GM18511 (cell line): ENCODE measurements at regions not wholly inside any gene's neighbourhood (a gene's known extent, or its start where the extent isn't known, plus 50 kb on each side); places are given as distances from the start of the nearest gene placed in this dataset.
"Not testable (repeated sequence)": the region's sequence is repeated elsewhere in the genome, so short reads cannot be mapped to it uniquely, and the experiment has no call there.

Experiments
- ATAC-seq: cut with Tn5 transposase; IDR thresholded peaks from one replicate; pipeline ENCODE4 v1.9.1; 2021; ENCODE audit warnings: mild to moderate bottlenecking, moderate library complexity; ENCODE audit not compliant: unreplicated experiment

GRCh38 chr7:97234494-97234893 lies 117.0 kb downstream of the SDHAF3 start:
- ATAC-seq, result not testable (repeated sequence)

- ATAC-seq, result no peak
Observed at GRCh38 chr7:97246317-97246716, 128.8 kb downstream of the SDHAF3 start.

- ATAC-seq, result not testable (repeated sequence)
Observed at GRCh38 chr7:97258187-97258586, 140.7 kb downstream of the SDHAF3 start.

- no peak for ATAC-seq
Observed at GRCh38 chr7:97269741-97270140, 152.2 kb downstream of the SDHAF3 start.

GRCh38 chr7:97270280-97270679 lies 152.8 kb downstream of the SDHAF3 start:
- ATAC-seq, result no peak

GRCh38 chr7:97271619-97272018 lies 154.1 kb downstream of the SDHAF3 start:
- no peak for ATAC-seq

GRCh38 chr7:97272237-97272975 lies 154.9 kb downstream of the SDHAF3 start:
- peak; percentile 97 for ATAC-seq

GRCh38 chr7:97275475-97275874 lies 158.0 kb downstream of the SDHAF3 start:
- ATAC-seq, result no peak

- no peak for ATAC-seq
Observed at GRCh38 chr7:97280950-97281349, 163.5 kb downstream of the SDHAF3 start.

GRCh38 chr7:97285348-97285747 lies 167.8 kb downstream of the SDHAF3 start:
- ATAC-seq, result no peak

- no peak for ATAC-seq
Observed at GRCh38 chr7:97293031-97293430, 175.5 kb downstream of the SDHAF3 start.

GRCh38 chr7:97298561-97298960 lies 181.1 kb downstream of the SDHAF3 start:
- no peak for ATAC-seq

GRCh38 chr7:97305589-97305988 lies 188.1 kb downstream of the SDHAF3 start:
- no peak for ATAC-seq

- no peak for ATAC-seq
Observed at GRCh38 chr7:97307521-97308108, 190.1 kb downstream of the SDHAF3 start.

- no peak for ATAC-seq
Observed at GRCh38 chr7:97313900-97314299, 196.4 kb downstream of the SDHAF3 start.

- ATAC-seq, result no peak
Observed at GRCh38 chr7:97317575-97317974, 200.1 kb downstream of the SDHAF3 start.

- ATAC-seq, result not testable (repeated sequence)
Observed at GRCh38 chr7:97329871-97330270, 212.4 kb downstream of the SDHAF3 start.

GRCh38 chr7:97337849-97338248 lies 220.4 kb downstream of the SDHAF3 start:
- ATAC-seq, result no peak

- no peak for ATAC-seq
Observed at GRCh38 chr7:97342512-97342911, 225.0 kb downstream of the SDHAF3 start.

GRCh38 chr7:97346349-97346748 lies 228.9 kb downstream of the SDHAF3 start:
- no peak for ATAC-seq

- no peak for ATAC-seq
Observed at GRCh38 chr7:97351488-97351887, 234.0 kb downstream of the SDHAF3 start.

- no peak for ATAC-seq
Observed at GRCh38 chr7:97357459-97357858, 240.0 kb downstream of the SDHAF3 start.

- ATAC-seq, result no peak
Observed at GRCh38 chr7:97372882-97373281, 255.4 kb downstream of the SDHAF3 start.
